GM12873 (cell line): ENCODE measurements at regions not wholly inside any gene's neighbourhood (a gene's known extent, or its start where the extent isn't known, plus 50 kb on each side); places are given as distances from the start of the nearest gene placed in this dataset.

Experiments
- TF ChIP-seq, protein P1 (sequence below): IDR thresholded peaks from 2 replicates; pipeline ENCODE4 v1.5.1; 2012; ENCODE audit warnings: low read depth, mild to moderate bottlenecking, moderate library complexity, low read length, control low read depth; ENCODE audit not compliant: insufficient read depth; ENCODE audit errors: missing control alignments

DNA sequence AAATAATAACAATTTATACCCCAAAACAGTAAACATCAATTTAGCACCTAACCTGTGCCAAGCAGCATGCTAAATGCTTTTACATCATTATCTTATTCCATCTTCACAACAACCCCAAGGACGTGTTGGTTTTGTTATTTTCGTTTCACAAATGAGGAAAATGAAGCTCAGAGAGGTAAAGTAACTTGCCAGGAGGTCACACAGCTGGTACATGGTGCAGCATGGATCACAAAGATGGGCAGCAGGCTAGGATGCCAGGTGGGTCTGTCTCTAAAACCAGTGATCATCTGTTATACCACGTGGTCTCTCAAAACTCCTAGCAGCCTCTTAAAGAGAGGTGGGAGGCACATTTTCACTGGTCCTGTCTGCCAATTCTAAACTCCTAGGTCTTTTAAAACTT is 323.6 kb upstream of the F9 start:
- TF ChIP-seq, protein P1, sequence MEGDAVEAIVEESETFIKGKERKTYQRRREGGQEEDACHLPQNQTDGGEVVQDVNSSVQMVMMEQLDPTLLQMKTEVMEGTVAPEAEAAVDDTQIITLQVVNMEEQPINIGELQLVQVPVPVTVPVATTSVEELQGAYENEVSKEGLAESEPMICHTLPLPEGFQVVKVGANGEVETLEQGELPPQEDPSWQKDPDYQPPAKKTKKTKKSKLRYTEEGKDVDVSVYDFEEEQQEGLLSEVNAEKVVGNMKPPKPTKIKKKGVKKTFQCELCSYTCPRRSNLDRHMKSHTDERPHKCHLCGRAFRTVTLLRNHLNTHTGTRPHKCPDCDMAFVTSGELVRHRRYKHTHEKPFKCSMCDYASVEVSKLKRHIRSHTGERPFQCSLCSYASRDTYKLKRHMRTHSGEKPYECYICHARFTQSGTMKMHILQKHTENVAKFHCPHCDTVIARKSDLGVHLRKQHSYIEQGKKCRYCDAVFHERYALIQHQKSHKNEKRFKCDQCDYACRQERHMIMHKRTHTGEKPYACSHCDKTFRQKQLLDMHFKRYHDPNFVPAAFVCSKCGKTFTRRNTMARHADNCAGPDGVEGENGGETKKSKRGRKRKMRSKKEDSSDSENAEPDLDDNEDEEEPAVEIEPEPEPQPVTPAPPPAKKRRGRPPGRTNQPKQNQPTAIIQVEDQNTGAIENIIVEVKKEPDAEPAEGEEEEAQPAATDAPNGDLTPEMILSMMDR = no peak

DNA sequence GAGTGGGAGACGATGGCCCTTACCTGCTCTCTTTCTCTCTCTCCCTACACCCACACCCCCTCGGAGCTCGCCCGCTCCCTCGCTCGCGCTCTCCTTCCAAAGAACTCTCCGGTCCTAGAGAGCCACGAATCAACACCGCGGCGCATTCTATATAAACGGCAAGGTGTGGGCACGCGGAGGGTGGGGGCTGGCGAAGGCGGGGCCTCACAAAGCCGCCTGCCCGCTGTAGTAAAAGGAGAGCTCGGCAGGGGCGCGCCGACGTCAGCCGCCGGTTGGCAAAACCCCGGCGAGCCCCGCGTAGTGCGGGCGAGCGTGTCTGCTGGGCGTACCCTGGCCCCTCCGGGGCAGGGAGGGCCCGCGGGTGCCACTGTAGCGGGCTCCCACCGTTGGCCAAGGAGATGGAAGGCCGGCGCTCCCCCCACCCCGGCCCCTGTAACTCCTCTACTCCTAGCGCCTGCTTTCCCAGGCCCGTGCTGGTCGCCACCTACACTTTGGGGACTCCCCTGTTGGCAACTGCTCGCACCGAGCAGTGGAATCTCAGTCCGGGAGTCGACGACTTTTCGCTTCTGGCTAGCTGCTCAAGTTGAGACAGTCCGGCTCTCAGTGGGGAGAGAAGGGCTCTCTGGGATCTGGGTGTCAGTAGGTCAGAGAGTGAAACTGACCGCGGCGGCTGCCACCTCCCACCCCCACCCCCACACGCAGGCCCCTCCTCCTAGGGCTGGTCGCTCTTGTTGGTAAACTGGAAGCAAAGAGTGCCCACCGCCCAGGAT is 325.5 kb upstream of the F9 start:
- TF ChIP-seq, protein P1 = no peak

DNA sequence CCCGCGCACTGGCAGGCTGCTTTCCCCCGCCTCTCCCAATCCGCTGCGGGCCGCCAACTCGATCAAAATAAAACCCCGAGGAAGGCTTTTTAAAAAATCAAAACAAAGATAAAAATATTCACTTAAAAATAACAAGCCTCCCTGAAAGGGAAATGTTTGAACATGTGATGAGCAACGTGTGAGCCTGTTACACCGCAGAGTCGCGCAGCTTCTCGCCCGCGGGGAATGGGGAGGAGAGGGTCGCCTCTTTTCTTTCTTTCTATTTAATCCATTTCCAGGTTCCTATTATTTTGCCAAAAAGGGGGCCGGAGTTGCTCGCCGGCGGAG is 326.0 kb upstream of the F9 start:
- TF ChIP-seq, protein P1 = no peak

DNA sequence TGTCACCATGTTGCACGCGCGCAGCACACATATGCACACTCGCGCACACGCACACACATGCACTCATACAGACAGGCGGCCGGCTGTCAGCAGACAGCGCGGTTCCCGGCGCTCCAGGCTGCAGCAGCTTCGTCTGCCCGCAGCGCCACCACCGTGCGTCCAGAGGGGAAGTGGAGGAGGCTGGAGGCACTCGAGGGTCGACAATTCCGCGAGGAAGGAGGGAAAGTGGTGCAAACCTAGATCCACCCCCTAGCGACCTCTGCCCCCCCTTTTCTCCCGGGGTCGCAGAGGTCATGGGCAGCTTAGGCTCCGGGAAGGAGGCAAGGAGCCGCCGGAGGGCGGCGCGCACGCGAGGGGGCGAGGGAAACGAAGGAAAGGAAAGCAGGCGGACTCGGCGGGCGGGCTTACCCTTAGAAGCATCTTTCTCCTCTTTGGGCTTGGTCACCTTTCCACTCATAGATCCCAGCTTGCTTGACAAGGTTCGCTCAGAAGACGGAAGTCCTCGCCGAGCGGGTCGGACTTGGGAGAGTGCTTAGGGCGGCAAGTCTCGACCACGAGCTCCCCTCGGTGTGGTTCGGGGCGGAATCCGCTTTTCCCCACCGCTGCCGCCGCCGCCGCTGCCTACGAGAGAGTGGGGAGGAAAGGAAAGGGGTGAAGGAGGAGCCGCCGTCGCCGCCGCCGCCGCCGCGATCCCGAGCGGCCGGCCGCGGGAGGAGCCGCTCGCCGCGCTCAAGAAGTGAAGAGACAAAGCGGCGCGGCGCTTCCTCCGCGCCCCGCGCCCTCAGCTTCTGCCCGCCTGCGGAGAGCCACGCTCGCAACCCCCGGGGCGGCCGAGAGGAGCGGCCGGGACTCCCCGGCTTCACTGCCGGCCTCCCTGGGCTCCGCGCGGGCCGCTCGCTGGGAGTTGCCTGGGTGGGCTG is 326.6 kb upstream of the F9 start:
- TF ChIP-seq, protein P1 = no peak

DNA sequence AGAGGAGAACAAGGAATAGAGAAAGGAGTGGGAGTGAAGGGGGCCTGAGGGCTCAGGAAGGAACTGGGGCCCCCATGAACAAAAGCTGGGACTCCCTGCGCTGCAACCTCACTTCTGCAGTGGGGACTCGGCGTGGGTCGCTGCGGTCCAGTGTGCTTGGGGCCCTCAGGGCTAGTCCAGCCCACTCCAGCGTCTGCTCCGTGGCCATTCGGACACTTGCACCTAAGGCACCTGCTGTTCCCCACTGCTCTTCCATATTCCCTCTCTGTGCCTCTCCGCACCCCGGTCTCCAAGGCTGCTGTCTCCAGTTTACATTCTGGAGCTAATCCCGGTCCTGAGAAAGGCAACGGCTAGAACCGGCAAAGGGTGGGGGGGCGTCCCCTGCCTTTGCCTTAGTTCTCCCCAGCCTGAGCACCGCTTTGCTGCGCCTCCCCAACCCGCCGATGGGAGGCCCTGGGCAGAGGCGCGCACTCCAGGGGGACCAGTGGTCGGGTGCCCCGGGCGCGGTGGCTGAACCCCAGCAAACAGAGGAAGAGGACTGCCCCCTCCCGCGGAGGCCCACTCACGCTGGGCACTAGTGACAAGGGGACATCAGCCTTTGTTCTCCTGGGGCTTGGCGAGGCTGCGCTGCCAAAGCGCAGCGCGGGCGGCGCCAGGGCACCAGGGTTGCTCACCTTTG is 327.7 kb upstream of the F9 start:
- TF ChIP-seq, protein P1 = no peak

DNA sequence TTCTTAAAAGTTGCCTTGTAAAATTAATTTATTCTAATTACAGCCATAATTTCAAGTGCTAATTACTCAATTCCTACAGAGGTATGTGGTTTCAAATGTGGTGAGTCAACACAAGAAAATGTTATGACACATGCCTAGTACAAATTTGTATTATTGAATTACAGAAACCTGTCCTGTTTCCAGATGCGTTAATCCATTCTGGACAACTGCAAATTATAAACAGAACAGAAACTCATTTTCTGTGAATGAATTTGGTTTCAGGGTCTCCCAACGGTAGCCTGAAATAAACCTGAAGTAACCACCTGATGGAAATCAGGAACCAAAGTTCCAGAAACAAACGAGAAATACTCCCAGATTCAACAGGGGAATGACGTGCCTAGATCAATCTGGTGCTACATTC is 328.6 kb upstream of the F9 start:
- TF ChIP-seq, protein P1 = no peak

DNA sequence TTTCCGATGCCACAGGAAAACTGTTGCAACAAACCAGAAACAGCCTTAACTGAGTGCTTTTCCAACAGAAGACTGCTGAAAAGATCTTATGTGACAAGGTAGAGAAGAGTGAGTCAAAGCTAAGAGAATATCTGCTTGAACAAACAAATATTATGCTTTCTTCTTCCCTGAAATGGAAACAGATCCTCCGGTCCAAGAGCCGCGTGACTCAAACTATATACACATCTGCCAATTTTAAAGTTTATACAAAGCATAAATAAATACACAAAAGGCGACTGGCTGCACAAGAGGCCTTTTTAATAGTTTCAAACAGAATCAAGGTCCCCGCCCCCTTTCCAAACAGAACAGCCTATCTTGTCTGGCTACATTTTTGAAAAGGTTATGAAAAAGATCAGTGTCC is 329.7 kb upstream of the F9 start:
- TF ChIP-seq, protein P1 = no peak
